HG03571 (cell line): ENCODE measurements at regions not wholly inside any gene's neighbourhood (a gene's known extent, or its start where the extent isn't known, plus 50 kb on each side); places are given as distances from the start of the nearest gene placed in this dataset.

Source experiments
- ATAC-seq: cut with Tn5 transposase; IDR thresholded peaks from one replicate; pipeline ENCODE4 v1.9.1; 2021; ENCODE audit not compliant: unreplicated experiment

DNA sequence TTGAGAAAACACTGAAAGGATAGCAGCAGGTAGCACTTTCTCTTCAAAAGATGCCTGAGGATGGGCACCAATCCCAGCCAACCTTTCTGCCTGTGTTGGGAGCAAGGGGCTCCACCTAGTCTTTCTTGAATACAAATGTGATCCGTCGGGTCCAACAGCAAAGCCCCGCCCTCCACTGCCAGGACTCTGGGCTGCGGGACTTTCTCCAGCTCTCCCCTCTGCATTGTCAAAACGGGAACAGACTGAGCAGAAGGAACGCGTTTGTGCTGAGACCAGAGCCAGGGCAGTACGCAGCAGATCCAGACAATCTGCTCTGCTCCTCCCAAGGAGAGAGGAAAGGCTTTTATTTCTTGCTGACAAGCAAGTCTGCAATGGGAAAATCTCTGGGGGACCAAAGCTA is 139.7 kb downstream of the SEC61B start:
- ATAC-seq: no peak

DNA sequence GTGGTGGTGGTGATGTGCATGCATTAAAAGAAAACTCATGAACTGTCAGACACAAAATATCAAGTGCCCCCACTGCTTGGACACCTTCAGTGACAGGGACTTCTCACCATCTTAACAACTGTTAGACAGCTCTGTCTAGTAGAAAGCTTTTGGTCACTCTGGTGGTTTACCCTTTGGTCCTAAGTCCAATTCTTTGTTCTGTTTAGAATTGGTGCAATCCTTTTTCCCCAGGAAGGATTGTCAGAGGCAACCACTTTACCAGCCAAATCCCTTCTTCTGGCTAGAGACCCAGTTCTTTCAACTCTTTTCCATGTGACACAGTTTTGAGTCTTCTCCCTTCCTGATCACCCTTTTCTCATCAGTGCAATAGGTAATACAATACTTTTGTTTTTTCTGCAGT is 140.2 kb downstream of the SEC61B start:
- no peak for ATAC-seq

DNA sequence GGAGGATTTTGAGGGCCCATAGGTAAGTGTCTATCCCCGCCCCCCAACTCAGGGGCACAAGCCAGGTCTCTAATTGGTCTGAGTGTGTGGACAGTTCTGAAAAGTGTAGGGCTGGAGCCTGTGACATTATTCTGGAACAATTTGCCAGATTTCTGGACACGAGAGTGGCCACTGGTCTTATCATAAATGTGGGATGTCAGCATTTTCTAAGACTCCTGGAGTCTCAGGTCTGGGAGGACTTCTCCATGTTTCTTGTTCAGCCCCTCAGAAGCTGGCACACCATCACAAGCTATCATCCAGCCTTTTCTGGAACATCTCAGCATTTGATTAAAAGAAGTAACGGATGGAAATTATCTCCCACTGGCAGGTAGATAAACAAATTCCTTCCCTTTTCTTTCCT is 141.4 kb downstream of the SEC61B start:
- ATAC-seq: no peak

DNA sequence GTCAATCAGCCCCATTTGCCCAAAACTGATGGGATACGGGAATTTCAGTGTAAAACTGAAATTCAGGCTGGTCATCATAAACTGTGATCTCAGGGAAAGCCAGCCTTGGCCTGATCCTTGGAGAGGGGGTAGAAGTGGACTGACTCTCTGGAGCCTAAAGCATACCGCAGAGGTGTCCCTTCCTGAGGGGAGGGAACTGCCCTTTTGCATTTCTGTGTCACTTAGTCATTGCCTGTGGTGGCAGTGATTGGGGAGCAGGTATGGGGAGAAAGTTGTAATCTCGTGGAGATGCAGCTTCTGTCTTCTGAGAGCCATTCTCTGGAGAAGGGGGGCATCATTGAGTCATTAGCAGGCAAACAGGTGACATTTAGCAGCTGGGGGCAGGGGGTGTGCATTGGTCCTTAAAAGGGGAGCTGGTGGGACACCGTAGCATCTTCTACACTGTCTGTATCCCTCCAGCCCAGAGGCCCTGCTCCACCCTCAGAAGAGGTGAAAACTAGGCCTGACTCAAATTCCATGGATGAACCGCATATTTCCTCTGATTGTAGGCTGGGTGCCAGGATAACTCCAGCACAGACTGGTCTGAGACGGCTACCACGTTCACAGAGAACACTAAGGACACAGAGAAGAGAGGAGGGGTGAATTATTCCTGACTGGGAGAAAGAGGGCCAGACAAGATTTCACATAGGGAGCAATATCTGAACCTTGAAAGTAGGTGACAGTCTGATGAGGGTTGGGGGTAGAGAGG is 143.3 kb downstream of the SEC61B start:
- no peak for ATAC-seq

DNA sequence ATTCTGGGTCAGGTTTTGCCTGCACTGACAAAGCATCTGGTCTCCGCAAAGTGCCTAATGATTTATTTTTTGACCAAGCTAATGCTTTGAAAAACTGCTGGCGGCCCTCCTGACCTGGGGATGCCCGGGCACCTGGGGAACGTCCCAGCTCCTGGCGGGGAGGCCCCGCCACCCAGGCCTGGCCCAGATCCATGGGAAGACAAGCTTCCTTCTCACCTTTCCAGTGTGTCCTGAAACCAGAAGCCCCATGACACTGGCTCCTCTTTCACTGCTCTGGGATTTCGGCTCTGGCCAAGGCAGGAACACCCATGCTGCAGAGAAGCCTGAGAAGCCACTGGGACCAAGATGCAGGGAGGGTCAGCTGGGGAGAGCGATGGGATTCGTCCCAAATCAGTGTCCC is 144.1 kb downstream of the SEC61B start:
- no peak for ATAC-seq

DNA sequence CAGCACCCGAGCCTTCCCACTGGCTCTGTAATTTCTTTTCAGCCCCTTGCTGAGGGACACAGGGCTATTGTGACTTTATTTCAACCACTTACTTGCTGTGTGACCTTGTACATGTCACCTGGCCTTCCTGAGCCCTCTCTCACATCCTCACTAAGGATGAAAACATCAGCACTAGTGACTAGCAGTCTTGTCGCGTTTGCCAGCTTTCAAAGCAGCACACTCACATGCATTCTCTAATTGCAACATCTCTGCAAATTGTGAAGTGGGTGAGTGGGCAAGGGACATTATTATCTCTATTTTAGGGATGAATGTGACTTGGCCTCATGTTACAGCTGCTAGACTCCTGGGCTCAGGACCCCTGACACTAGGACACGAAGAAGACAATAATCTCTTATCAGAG is 144.5 kb downstream of the SEC61B start:
- no peak for ATAC-seq

DNA sequence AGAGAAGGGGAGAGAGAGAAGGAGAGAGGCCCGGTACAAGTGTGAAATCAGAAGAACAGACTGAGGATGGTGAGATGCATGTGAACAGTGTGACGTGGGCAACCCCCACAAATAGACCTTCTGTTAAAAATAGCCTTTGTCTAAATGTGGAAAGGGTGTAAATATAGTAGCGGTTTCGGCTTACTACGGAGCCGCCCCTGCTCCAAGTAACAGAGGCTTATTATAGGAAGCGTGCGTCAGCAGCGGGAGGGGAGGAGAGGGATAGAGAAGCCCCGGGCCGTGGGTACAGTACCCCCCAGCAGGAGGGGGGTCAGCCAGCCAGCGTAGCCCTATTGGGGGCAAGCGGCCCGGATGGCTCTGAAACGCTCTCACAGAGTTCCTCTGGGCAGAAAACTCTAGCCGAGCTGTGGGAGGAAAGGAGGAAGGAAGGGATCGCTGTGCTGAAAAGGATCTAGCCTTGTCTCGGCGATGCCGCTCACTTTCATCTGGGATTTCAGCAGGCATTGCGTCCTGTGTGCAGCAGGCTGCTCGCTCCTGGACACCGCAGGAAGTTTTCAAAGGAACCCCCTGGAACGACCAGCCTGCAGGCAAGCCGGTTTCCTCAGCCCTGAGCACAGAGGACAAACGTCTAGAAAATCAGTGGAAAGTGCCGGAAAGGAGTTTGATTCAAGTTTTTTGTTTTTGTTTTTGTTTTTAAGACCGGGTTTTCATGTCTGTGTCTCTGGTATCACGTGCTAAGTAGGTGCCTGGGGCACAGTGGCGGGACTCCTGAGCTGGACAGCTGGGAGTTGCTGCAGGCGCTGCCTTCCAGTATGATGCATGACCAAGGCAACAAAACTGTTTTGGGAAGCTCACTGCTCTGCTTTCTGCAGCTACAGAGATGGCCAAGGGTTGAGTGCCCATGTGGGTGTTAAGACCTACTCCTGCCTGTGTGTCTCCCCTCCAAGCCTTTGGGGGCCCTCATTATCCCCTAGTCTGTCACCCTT is 146.6 kb downstream of the SEC61B start:
- no peak for ATAC-seq

DNA sequence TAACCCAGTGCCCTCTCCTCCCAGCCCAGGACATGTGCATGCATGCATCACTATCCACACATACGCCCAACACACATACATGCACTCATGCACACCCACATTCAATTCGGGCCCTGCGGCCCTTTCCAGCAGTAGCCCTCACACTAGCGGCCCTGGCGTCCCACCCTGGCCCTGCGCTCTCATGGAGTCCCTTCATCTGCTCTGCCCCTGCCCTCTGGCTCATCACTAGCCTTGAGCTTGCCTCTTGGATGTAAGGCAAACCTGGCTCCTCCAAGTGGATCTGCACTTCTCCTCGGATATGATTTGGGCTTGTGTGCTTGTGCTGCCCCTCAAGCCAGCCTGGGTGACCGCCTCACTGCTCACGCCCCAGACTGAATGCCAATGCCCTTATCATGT is 147.2 kb downstream of the SEC61B start:
- no peak for ATAC-seq

DNA sequence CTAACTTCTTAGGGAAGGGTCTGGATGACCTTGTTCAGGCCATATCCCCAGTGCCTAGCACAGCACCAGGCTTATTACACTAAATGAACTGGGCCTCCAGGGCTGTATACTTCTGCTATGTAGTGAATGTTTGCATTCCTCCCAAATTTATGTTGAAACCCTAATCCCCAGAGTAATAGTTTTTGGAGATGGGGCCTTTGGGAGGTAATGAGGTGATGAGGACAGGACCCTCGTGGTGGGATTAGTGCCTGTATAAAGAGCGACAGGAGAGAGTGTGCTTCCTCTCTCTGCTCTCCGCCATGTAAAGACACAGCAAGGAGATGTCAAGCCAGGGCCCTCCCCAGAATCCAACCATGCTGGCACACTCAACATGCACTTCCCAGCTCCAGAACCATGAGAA is 148.3 kb downstream of the SEC61B start:
- no peak for ATAC-seq

DNA sequence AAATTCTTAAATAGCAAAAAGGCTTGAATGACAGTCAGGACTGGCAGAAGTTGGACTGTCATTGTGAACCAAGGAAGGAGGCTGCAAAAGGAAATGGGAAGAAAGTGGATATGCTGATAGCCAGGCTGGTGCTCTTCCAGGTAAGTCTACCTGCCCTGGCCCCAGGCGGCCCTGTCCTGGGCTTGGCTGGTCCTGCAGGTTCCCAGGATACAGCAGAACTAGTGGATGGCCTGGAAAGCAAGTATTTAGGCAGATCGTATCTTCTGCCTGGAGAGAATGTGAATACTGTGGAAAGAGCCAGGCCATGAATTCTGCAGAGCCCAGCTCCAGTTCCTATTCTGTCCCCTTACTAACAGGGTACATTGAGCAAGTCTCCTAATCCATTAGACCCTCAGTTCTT is 149.3 kb downstream of the SEC61B start:
- no peak for ATAC-seq

DNA sequence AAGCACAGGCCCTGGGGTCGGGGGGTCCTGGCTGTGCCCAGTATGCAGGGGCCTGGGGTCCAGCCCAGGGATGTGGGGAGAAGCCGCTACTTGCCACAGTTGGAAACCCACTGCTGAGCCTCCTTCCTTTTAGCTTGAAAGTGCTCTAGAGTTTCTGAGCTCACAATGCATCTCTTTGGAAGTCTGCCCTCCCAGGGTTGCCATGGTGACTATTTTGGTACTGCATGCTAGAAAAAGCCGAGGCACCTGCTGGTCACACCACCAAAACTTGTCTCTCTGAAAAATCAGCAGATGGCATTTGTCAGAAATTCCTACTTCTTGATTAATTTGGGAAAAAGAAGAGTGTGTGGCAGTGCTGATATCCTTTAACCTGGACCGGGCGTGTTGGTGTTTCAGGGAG is 151.8 kb downstream of the SEC61B start:
- ATAC-seq: no peak

DNA sequence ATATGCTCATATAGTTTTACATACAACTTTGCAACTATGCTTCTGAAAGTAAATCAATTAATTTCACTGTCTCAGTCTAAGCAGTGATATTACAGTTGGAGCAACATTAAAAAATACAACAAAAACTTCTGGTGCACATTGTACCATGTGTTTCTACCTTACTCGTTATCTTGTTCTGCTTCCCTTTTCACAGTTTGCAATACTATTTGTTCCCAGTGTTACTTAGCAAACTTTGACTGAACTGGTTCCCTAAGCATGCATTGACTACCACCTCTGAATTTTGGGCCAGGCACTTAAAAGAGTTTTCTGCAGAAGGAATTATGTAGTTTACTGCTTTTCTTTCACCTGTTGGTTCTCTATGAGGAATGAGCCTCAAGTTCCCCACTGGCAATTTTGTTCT is 152.7 kb downstream of the SEC61B start:
- no peak for ATAC-seq

DNA sequence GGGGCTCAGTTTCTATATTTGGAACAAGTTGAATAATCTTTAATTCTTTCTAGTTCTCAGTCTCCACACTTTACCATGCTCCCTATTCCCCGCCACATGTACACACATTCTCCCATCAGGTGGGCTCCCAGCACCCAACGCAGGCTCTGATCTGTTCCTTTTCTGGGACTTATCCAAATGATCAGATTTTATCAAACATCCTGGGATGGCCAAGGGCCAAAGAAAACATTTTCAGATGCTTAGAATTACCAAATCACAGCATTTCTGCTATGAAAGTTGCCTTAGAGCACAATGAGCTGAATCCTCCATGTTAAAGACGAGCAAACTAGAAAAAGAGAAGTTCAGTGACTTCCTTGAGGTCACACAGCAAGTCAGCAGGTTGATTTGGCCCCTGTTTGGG is 153.4 kb downstream of the SEC61B start:
- no peak for ATAC-seq

DNA sequence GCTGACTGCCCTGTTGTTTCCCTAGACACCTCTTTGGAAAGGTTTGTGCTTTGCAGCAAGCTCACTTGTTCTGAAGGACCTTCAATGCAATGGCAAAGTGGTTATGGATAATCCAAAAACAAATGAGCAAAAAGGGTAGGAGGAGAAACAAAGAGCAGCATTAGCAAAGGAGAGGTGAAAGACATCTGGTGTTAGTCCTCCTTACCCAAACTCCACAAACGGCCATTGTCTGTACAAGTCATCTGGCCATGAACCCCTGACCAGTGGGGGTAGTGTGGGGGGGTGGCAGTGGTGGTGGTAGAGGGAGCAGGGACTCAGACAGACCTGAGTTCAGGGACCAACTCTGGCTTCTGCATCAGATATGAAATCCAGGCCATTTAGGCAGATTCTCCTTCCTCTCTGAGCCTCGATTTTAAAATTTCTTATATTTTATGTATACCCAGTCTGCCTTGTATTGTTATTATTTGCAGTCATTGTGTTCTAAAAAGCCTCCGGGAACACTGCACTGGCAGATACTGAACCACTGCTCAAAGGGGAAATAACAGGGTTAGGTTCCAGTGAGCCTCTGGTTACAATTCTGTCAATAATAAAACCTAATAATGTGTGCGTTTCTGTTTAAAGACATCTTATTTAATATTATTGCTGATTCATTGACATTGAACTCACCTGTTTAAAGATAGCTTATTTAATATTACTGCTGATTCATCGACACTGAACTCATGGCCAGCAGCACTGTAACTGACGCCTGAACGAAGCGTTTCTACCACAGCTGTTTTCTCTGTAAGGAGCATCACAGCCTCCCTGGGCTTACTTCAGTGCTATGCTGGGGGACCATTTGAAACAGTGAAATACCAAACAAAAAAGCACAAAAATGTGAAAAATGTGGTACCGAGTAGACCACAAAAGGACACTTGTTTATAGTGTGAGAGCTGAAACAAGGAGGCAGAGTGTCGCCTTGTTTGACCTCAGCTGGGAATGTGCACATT is 156.0 kb downstream of the SEC61B start:
- ATAC-seq: no peak

DNA sequence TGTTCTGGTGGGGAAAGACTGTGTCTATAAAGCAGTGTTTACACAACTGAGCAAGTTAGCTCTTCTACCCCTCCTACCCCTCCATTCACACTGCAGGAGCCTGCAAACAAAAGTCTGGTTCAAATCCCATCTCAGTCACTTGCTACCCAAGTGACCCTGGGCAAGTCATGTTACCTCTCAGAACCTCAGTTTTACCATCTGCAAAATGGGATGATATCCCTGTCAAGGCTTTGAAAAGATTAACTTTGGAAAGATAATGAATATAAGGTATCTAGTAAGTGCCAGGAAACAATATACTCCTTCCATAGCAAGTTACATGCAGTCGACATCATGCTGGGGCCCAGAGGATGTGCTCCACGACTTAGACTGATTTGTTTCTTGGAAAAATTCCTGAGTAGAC is 161.5 kb downstream of the SEC61B start:
- ATAC-seq: no peak

DNA sequence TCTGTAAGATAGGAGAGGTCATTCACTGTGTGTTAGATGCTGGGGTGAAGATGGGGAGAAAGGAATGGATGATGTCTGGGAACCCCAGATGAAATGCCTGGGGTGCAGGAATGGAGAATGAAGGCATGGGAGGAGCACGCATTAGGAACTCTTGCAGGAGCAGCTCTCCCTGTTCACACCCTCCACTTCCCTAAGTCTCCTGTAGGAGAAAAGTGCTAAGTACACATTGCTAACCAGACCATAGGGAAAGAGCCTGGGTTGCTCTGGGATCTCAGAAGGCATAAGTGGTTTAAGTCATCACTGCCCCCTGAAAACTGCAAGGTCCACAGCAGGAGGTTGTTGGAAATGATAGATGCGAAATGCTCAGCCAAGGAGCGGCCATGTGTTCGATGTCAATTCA is 163.1 kb downstream of the SEC61B start:
- ATAC-seq: no peak

DNA sequence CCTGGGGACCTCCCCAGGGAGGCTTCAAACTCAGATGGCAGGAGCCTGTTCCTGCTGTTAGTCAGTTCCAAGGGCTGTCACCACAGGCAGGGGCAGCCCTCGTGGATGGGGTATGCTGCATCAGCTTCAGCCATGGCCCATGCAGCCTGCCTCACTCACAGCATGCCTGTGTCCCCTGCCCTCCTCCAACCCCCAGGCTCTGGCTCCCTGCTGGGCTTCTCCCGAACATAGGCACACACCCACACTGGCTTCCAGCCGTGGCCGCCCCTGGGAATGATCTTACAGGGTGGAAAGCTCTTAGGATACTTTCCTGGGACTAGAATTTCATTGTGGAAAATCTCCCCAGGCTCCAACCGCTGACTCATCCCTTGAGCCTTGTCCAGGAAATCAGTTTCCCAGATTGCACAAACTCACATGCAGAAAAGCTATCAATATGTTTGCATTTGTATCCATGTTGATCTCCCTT is 163.8 kb downstream of the SEC61B start:
- no peak for ATAC-seq

DNA sequence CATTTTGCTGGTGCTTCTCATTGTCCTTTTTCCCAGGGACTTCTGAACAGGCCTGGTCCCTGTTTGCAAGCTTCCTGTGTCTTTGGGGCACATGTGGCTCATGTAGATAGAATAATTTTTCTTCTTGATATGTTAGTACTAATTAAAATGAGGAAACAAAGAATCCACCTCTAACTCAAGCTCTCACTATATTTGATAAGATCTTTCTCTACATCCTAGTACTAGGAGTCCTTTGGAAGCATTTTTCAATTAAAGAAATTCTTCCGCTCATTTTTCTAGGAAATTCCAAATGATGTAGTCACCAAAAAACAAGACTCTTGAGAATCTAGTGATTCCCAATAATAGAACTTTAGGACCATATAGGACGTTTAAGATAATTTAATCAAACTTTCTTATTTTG is 165.3 kb downstream of the SEC61B start:
- ATAC-seq: no peak

DNA sequence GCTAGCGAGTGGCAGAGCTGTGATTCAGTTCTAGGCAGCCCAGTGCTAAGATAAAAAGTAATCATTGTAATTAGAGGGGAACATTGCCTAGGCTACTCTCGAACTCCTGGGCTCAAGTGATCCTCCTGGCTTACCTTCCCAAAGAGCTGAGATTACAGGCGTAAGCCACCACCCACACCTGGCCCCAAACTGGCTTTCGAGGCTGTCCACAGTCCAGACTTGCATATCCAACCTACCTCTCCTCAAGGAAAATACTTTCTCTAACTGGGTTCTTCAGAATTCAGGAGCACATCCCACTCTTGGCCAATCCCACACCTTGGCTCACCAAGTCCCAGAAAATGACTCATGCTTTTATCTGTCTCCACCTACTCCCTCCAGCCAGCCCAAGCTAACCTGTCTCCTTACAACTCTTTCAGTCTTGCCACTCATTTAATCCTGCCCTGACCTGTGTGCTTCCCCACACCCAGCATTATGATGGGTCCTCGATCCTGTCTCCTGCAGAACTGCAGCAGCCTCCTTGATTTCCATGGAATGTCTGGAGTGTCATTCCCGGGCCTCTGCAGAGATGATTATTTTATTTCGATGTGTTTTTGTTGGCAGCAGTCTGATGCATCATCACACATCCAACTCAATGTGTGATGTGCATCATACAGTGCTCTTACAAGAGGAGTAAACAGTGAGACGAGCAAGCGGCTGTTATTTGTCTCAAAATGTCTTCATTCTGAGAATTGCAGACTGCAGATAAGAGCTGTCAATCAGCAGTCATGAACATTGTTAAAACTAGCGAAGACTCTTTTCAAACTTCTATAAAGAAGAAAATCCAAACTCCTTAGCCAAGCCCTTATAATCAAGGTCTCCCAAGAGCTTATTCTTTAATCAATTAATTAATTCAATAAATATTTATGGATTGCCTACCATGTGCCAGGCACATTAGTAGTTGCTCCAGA is 167.3 kb downstream of the SEC61B start:
- no peak for ATAC-seq
